ENCODE measurements at regions not wholly inside any gene's neighbourhood (a gene's known extent, or its start where the extent isn't known, plus 50 kb on each side); places are given as distances from the start of the nearest gene placed in this dataset.

DNA sequence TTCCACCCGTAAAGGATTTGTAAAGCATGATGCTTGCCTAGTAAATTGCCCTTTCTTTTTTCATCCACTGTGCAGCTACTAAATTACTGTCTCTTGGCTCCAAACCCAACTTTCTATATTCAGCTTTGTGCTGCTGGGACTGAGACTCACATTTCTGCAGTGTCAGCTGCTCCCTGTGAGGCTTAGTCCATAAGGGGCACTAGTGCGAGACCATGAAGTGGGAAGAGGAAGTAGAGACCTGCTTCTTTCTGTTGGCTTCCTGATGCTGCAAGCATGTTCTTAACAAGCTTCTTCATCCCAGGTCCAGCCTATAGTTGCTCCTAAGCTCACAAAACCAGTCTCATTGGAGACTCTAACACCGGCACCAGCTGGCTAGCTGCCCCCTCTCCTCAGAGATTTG lies 74.9 kb upstream of the HS3ST2 start:
- 61 to 71% methylated on average over 3 of the region's 3 CpGs for WGBS, 2 donors
- Histone ChIP-seq H3K4me3 (no peak overlapping the region), H3K36me3 (ENCODE audit: low read depth, missing control alignments) (no peaks in the 10 kb centered on the region), H3K27me3 (no peaks in the 10 kb centered on the region), H3K9me3 (no peaks in the 10 kb centered on the region), H3K27ac (no peak overlapping the region), H3K4me1 (no peaks in the 10 kb centered on the region)
- DNase-seq: no peak
- TF ChIP-seq, protein P1, sequence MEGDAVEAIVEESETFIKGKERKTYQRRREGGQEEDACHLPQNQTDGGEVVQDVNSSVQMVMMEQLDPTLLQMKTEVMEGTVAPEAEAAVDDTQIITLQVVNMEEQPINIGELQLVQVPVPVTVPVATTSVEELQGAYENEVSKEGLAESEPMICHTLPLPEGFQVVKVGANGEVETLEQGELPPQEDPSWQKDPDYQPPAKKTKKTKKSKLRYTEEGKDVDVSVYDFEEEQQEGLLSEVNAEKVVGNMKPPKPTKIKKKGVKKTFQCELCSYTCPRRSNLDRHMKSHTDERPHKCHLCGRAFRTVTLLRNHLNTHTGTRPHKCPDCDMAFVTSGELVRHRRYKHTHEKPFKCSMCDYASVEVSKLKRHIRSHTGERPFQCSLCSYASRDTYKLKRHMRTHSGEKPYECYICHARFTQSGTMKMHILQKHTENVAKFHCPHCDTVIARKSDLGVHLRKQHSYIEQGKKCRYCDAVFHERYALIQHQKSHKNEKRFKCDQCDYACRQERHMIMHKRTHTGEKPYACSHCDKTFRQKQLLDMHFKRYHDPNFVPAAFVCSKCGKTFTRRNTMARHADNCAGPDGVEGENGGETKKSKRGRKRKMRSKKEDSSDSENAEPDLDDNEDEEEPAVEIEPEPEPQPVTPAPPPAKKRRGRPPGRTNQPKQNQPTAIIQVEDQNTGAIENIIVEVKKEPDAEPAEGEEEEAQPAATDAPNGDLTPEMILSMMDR (IDR thresholded peaks at IDR 0.05): no peak
- no peak for TF ChIP-seq POLR2A (IDR thresholded peaks at IDR 0.05)
- intact Hi-C loops (cut with DNase I; ENCODE audit: low total_unique reads): no loop called here

DNA sequence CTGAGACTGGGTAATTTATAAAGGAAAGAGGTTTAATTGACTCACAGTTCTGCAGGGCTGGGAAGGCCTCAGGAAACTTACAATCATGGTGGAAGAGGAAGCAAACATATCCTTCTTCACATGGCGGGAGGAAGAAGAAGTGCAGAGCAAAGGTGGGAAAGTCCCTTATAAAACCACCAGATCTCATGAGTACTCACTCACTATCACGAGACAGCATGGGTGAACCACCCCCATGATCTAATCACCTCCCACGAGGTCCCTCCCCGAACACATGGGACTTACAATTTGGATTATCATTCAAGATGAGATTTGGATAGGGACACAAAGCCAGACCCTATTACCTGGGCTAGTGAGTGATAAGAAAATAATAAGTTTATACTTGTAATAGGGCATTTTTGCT lies 70.6 kb upstream of the HS3ST2 start:
- H3K36me3 ChIP-seq (ENCODE audit: low read depth, missing control alignments): no peaks in the 10 kb centered on the region
- no peak overlapping the region for H3K27ac ChIP-seq
- H3K9me3 ChIP-seq: no peaks in the 10 kb centered on the region
- H3K4me1 ChIP-seq: no peaks in the 10 kb centered on the region
- 74 to 83% methylated on average over 4 of the region's 4 CpGs for WGBS, 2 donors
- no peak for TF ChIP-seq POLR2A (IDR thresholded peaks at IDR 0.05)
- intact Hi-C loops (cut with DNase I; ENCODE audit: low total_unique reads): no loop called here
- DNase-seq: no peak
- H3K27me3 ChIP-seq: no peaks in the 10 kb centered on the region
- no peak overlapping the region for H3K4me3 ChIP-seq

DNA sequence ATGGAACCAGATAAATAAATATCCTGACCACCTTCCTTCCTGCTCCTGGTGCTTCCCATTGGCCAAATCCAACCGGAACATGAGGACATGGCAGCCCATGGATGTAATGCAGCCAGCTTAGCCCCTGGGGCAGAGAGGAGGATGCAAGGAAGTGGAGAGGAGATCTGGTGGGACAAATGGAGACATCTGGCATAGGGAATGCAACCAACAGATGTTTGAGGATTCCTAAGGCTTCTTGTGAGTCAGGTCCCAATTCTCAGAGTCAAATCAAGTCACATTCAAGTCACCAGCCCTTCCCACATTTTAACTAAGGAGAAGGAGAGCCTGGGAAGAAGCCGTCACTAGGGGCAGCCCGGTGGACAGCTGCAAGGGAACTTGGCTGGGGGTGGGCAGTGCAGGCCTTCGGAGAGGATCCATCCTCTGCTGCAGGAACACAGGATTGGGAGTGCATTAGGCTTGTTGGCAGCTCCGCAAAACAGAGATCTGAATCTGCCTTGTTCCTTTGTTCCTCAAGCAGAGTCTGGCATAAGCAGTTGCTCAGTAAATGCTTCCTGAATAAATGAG lies 62.8 kb upstream of the HS3ST2 start:
- TF ChIP-seq, protein P1 (IDR thresholded peaks at IDR 0.05): no peak
- TF ChIP-seq POLR2A (IDR thresholded peaks at IDR 0.05): no peak
- intact Hi-C loops (cut with DNase I; ENCODE audit: low total_unique reads): no loop called here
- WGBS, 2 donors: 65 to 72% methylated on average over 4 to 5 of the region's 5 CpGs

DNA sequence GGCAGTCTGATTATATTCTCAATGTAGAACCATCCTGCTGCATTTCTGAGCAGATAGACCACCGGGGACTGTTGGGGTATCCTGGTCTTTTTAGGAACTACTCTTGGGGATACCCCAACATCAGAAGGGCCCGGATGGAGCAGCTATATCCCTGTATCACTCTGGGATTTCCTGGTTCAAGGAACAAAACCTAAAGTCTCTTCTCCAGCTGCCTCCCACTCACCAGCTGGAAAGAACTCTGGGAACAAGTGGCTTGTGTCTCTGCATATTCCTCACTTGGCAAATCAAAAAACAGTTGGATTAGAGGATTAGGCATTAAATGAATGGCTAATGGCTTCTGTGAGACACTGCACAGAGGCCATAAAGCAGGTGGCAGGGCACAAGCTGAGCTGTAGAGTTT lies 62.3 kb upstream of the HS3ST2 start:
- H3K9me3 ChIP-seq: no peaks in the 10 kb centered on the region
- H3K36me3 ChIP-seq (ENCODE audit: low read depth, missing control alignments): no peaks in the 10 kb centered on the region
- no peaks in the 10 kb centered on the region for H3K4me1 ChIP-seq
- DNase-seq: no peak
- WGBS, 2 donors: 77 to 85% methylated on average over 2 of the region's 2 CpGs
- intact Hi-C loops (cut with DNase I; ENCODE audit: low total_unique reads): no loop called here
- no peak overlapping the region for H3K4me3 ChIP-seq
- TF ChIP-seq, protein P1 (IDR thresholded peaks at IDR 0.05): no peak
- TF ChIP-seq POLR2A (IDR thresholded peaks at IDR 0.05): no peak
- H3K27ac ChIP-seq: no peak overlapping the region
- no peaks in the 10 kb centered on the region for H3K27me3 ChIP-seq

More for the DNA sequence above, 62.8 kb upstream of the HS3ST2 start:
- Histone ChIP-seq H3K4me3 (no peak overlapping the region), H3K27me3 (no peaks in the 10 kb centered on the region), H3K9me3 (no peaks in the 10 kb centered on the region), H3K4me1 (no peaks in the 10 kb centered on the region), H3K36me3 (ENCODE audit: low read depth, missing control alignments) (no peaks in the 10 kb centered on the region), H3K27ac (no peak overlapping the region)
- DNase-seq: no peak

DNA sequence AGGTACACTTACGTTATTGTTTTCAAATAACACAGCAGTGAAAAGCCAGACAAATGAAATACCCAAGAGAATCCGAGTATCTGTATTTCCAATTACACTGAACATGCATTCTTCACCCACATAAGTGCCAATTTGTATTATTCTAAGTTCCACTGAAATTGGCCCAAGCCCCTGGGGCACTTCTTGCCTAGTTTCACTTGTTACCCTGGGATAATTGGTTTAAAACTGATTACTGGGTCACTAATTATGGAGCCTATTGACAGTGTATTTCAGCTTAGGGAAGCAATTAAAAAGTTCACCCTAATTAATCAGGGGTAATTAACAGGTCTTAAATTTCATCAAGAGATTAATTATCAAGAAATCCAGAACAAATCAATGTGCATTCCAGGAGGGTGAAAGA lies 60.5 kb upstream of the HS3ST2 start:
- TF ChIP-seq, protein P1 (IDR thresholded peaks at IDR 0.05): no peak
- TF ChIP-seq POLR2A (IDR thresholded peaks at IDR 0.05): no peak
- DNase-seq: no peak
- no peak overlapping the region for H3K27ac ChIP-seq
- 81 to 87% methylated on average over 2 of the region's 2 CpGs for WGBS, 2 donors
- intact Hi-C loops (cut with DNase I; ENCODE audit: low total_unique reads): no loop called here
- H3K36me3 ChIP-seq (ENCODE audit: low read depth, missing control alignments): no peaks in the 10 kb centered on the region
- no peak overlapping the region for H3K4me3 ChIP-seq
- no peaks in the 10 kb centered on the region for H3K27me3 ChIP-seq
- H3K4me1 ChIP-seq: no peaks in the 10 kb centered on the region
- H3K9me3 ChIP-seq: no peaks in the 10 kb centered on the region

Data from testis (tissue), 2 donors.